ENCODE measurements at regions not wholly inside any gene's neighbourhood (a gene's known extent, or its start where the extent isn't known, plus 50 kb on each side); places are given as distances from the start of the nearest gene placed in this dataset.

DNA sequence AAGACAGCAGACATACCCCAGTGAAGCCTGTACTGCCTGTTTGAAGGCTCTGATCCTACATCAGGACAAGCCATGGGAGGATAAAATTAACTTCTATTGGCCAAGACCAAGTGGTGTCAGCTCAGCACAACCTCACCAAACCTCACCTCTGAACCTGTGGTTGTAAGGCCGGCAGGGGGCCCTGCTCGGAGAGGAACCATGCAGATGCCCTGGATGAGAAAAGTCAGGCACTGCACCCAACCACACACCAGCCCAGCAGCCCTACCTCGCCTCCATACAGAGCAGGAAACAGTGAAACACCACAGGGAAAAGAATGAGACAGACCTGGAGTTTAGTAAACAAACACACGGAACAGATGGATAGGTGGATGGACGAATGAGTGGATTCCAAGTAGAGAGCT is 70.0 kb upstream of the PAX7 start:
- in situ Hi-C loops (cut with MboI; ENCODE audit: low sequenced_read_pairs): no loop called here

GRCh38 chr1:18561967-18562366 is 68.7 kb upstream of the PAX7 start:
- in situ Hi-C loops (cut with MboI; ENCODE audit: low sequenced_read_pairs): no loop called here

GRCh38 chr1:18564676-18565075 is 66.0 kb upstream of the PAX7 start:
- in situ Hi-C loops (cut with MboI; ENCODE audit: low sequenced_read_pairs): no loop called here

DNA sequence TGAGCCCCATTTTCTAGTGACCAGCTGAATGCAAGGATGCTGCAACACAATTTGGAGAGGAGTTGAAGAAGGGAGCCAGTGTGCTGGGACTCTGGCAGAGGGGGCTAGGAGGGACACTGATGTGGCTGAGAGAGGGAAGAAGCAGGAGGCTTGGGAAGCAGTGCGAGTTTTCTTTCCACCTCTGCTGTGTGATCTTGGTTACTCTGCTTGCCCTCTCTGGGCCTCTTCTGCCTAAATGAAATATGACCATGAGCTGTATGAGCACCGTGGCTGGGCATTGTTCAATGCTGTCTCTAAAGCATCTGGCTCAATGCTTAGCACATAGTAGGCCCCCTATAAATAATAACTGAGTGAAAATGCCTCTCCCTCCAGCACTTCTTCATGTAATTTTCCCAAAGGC is 65.3 kb upstream of the PAX7 start:
- in situ Hi-C loops (cut with MboI; ENCODE audit: low sequenced_read_pairs): no loop called here

DNA sequence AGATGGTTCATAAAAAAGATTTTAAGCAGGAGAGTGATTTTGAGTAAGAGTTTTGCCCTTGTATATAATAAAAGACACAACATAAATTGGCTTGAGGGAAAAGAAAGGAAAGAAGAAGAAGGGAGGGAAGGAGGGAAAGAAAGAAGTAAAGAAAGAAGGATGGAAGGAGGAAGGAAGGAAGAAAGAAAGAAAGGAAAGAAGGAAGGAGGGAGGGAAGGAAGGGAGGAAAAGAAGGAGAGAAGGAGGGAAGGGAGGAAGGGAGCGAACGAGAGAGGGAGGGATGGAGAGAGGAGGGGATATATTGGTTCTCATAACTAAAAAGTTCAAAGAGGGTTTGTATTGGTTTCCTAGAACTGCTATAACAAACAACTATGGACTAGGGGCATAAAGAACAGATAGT is 62.2 kb upstream of the PAX7 start:
- in situ Hi-C loops (cut with MboI; ENCODE audit: low sequenced_read_pairs): no loop called here

GRCh38 chr1:18569251-18569650 is 61.4 kb upstream of the PAX7 start:
- in situ Hi-C loops (cut with MboI; ENCODE audit: low sequenced_read_pairs): no loop called here

- in situ Hi-C loops (cut with MboI; ENCODE audit: low sequenced_read_pairs): no loop called here
Observed at GRCh38 chr1:18569811-18570545, 60.7 kb upstream of the PAX7 start.

GRCh38 chr1:18571275-18571674 is 59.4 kb upstream of the PAX7 start:
- in situ Hi-C loops (cut with MboI; ENCODE audit: low sequenced_read_pairs): no loop called here

GRCh38 chr1:18572022-18572880 is 58.4 kb upstream of the PAX7 start:
- in situ Hi-C loops (cut with MboI; ENCODE audit: low sequenced_read_pairs): no loop called here

DNA sequence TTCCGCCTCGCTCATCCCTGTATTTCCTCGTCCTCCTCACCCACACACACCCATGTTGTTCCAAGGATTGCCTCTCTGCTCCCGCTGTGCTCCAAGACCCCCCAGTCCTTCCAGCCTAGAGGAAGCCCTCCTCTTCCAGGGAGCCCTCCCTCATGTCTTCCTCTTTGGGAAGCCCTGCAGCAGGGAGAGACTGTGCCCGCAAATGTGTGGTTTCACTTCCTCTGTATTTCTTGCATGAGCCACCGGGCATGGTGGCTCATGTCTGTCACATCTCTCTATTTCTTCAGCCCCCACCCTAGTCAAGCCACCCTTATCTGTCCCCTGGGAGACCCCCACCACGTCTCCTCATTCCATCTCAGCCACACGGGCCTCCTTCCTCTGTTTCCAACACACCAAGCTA is 57.5 kb upstream of the PAX7 start:
- in situ Hi-C loops (cut with MboI; ENCODE audit: low sequenced_read_pairs): no loop called here

DNA sequence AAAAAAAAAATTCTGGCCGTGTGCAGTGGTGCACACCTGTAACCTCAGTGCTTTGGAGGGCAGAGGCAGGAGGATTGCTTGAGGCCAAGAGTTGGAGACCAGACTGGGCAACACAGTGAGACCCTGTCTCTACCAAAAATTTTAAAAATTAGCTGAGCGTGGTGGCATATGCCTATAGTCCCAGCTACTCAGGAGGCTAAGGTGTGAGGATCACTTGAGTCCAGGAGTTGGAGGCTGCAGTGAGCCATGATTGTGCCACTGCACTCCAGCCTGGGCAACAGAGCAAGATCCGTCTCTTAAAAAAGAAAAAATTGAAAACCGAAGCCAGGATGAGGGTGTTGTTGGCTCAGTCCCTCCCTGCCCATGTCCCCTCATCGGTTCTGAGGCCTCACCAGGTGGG is 55.9 kb upstream of the PAX7 start:
- in situ Hi-C loops (cut with MboI; ENCODE audit: low sequenced_read_pairs): loop anchor here (25.0 kb wide), 2 partner anchors 238 to 1088 kb away; partner anchors contain the start of gene HTR6

- in situ Hi-C loops (cut with MboI; ENCODE audit: low sequenced_read_pairs): loop anchor here (25.0 kb wide), 2 partner anchors 237 to 1087 kb away; partner anchors contain the start of gene HTR6
Observed at GRCh38 chr1:18575620-18576019, 55.0 kb upstream of the PAX7 start.

- in situ Hi-C loops (cut with MboI; ENCODE audit: low sequenced_read_pairs): loop anchor here (25.0 kb wide), 2 partner anchors 234 to 1084 kb away; partner anchors contain the start of gene HTR6
Observed at GRCh38 chr1:18578271-18578670, 52.4 kb upstream of the PAX7 start.

DNA sequence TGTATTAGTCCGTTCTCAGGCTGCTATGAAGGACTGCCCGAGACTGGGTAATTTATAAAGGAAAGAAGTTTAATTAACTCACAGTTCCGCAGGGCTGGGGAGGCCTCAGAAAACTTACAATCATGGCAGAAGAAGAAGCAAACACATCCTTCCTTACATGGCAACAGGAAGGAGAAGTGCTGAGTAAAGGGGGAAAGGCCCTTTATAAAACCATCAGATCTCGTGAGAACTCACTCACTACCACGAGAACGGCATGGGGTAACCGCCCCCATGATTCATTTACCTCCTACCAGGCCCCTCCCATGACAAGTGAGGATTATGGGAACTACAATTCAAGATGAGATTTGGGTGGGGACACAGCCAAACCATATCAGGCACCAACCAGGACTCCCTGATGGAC is 51.4 kb upstream of the PAX7 start:
- in situ Hi-C loops (cut with MboI; ENCODE audit: low sequenced_read_pairs): loop anchor here (25.0 kb wide), 2 partner anchors 233 to 1083 kb away; partner anchors contain the start of gene HTR6

DNA sequence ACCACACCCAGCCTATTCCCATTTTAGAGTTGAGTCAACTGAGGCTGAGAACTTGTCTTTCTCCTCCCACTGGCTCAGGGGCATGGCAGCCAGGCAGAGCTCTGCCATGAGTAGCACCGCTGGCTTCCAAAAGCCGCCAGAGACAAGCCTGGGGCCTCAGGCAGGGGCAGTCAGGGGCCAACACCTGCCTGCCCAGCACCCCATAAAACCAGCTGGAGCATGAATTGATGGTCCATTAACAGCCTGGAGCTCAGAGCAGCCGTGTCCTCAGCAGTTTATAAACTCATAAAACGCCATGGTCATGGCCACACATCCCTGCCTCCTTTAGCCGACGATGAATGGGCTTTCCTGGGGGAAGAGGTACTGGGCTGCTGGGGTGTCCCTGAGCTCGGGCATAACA is 50.6 kb upstream of the PAX7 start:
- in situ Hi-C loops (cut with MboI; ENCODE audit: low sequenced_read_pairs): loop anchor here (25.0 kb wide), 2 partner anchors 232 to 1082 kb away; partner anchors contain the start of gene HTR6

DNA sequence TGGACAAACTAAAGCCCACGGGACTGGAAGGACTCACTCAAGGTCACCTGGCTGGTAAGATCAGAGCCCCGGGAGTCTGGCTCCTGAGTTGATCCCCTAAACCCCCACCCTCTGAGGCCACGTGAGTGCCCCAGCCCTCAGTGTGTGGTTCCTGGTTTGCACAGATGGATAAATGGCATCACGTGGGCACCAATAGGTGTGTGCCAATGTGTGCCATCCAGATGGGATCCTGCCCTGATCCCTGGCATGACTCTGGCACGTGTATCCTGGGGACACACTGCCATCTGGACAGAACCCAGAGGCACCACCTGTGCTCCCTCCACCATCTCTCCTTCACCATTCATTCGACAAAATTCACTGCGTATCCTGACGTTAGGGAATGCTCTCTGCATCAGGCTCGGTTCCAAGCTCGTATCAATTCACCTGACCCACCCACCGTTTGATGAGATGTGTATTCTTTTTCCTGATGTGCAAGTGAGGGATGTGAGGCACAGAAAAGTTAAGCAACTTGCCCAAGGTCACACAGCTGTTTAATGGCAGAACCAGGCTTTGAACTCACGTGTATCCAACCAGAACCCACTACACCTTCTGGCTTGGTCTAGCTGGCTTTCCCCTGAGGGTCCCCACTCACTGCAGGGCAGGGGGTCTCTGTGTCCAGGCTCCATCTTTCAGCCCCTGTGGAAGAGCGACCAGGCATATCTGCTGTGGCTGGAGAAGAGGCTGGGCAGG is 49.8 kb upstream of the PAX7 start:
- in situ Hi-C loops (cut with MboI; ENCODE audit: low sequenced_read_pairs): loop anchor here (25.0 kb wide), 2 partner anchors 231 to 1081 kb away; partner anchors contain the start of gene HTR6
